CMK (cell line): ENCODE measurements at regions not wholly inside any gene's neighbourhood (a gene's known extent, or its start where the extent isn't known, plus 50 kb on each side); places are given as distances from the start of the nearest gene placed in this dataset.
"Not testable (repeated sequence)": the region's sequence is repeated elsewhere in the genome, so short reads cannot be mapped to it uniquely, and the experiment has no call there.

Source experiments
- DNase-seq: peaks from one replicate; pipeline ENCODE4 v3.0.0-alpha.2; 2010; ENCODE audit warnings: low read depth

- no peak for DNase-seq
These were observed 54.9 kb upstream of the ZNF678 start for GRCh38 chr1:227508431-227508830.

GRCh38 chr1:227506490-227507393 lies 56.6 kb upstream of the ZNF678 start:
- not testable (repeated sequence) for DNase-seq

DNA sequence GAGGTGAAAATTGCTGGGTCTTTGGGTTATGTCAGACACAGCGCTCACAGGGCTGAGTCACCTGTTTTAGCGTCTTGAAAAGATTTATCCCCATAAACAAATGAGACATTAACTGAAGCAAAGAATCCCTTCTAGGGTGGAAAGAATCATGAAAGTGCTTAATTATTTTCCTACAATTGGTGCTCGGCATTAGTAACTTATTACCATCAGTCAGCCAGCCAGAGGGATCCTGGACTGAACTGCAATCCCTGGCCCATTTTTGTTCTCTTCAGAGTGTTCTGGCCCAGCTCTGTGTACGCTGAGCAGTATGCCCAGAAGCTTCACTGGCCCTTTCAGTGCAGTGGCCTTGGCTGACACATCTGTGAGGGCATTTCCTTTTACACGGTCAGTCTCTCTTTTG lies 67.3 kb upstream of the ZNF678 start:
- not testable (repeated sequence) for DNase-seq

DNA sequence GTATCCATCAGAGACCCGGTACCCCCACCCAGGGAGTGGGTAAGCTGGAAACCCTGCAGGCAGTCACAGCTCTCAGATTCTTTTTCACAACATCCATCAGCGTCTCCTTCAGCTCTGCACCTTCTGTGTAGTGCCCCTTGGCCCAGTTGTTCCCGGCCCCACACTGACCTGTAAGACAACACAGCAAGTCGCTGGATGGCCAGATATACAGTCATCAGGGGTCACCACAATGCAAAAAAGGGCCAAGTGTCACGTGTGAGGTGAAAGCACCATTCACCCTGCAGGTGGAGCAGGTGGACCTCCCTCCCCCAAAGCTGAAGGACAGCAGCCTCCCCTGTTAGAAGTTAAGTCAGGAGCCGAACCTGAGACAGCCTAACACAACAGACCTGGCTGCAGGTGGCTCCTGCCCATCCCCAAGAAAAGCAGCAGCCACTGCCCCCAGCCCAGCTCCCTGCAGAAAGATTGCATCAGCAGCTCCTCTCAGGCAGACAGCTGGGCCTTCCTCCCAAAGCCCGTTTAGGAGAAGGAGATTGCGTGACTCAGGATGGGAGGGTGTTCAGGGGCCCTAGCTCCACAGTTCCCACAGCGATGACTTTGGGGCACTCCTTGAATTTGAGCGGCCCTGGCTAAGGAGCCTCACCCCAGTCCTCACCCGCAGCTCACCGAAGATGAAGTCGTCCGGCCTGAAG lies 69.3 kb upstream of the ZNF678 start:
- DNase-seq, result not testable (repeated sequence)

- DNase-seq, result no peak
These were observed 72.9 kb upstream of the ZNF678 start for GRCh38 chr1:227490478-227490877.

- no peak for DNase-seq
These were observed 73.4 kb upstream of the ZNF678 start for GRCh38 chr1:227490001-227490400.

DNA sequence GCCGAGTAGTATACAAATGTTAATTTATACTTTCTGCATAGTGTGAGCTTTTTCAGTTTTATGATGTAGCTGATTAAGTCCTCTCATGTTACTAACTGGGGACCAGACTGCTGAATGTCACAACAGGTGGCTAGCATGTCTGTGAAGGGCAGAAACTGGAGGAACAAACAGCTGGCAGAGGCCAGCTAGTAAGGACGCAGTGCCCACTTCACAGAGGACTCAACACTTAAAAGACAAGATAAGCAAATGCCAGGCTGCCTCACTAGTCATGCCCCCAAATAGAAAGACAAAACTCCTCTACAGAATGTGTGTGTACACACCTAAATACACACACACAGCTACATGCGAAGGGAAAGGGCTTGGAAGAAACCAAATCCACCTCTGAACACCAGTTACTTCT lies 73.8 kb upstream of the ZNF678 start:
- no peak for DNase-seq

- DNase-seq, result no peak
These were observed 75.8 kb upstream of the ZNF678 start for GRCh38 chr1:227487606-227488005.

DNA sequence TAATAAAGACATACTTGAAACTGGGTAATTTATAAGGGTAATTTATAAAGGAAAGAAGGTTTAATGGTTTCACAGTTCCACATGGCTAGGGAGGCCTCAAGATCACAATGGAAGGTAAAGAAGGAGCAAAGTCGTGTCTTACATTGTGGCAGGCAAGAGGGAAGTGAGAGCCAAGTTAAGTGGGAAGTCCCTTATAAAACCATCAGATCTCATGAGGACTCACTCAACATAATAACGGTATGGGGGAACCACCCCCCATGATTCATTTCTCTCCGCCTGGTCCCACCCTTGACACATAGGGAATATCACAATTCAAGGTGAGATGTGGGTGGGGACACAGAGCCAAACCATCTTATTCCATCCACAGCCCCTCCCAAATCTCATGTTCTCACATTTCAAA lies 76.8 kb upstream of the ZNF678 start:
- DNase-seq, result no peak

GRCh38 chr1:227482023-227482299 lies 81.4 kb upstream of the ZNF678 start:
- no peak for DNase-seq

- DNase-seq, result not testable (repeated sequence)
These were observed 89.3 kb upstream of the ZNF678 start for GRCh38 chr1:227474072-227474471.

GRCh38 chr1:227472772-227473171 lies 90.6 kb upstream of the ZNF678 start:
- DNase-seq, result no peak

- DNase-seq, result no peak
These were observed 92.7 kb upstream of the ZNF678 start for GRCh38 chr1:227470688-227471087.

DNA sequence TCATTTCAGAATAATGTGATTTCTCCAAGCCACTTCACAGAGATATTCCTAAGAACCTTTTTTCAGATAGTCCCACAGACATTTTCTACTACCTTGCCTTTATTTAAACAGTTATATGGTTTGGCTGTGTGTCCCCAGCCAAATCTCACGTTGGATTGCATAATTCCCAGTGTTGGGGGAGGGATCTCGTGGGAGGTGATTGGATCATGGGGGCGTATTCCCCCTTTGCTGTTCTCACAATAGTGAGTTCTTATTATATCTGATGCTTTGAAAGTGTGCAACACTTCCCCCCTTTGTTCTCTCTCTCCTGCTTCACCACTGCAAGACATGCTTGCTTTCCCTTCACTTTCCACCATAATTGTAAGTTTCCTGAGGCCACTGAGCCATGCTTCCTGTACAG lies 93.6 kb upstream of the ZNF678 start:
- DNase-seq, result no peak

DNA sequence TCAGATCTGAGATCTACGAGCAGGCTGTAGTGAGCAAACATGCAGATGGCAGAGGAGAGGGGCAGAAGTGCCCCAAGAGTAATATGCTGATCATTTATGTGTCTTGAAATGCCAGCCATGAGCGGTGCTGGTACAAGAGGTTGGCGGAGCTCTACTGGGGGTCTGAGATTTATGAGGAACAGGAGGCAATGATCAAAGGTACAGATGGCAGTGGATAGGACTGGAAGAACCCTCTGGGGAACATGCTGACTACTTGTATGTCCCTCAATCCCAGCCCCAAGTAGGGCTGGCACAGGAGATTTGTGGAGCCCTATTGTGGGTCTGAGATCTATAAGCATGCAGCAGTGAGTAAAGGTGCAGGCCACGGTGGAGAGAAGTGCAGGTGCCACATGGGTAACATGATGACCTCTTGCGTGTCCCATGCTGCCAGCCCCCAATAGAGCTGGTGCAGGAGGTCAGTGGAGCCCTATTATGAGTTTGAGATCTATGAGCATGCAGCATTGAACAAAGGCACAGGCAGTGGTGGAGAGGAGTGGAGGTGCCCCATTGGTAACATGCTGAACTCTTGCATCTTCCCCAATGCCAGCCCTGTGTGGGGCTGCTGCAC lies 97.2 kb upstream of the ZNF678 start:
- no peak for DNase-seq

GRCh38 chr1:227465256-227465655 lies 98.1 kb upstream of the ZNF678 start:
- no peak for DNase-seq

GRCh38 chr1:227459977-227460376 lies 103.4 kb upstream of the ZNF678 start:
- DNase-seq, result no peak

- no peak for DNase-seq
These were observed 104.0 kb upstream of the ZNF678 start for GRCh38 chr1:227459326-227459841.

DNA sequence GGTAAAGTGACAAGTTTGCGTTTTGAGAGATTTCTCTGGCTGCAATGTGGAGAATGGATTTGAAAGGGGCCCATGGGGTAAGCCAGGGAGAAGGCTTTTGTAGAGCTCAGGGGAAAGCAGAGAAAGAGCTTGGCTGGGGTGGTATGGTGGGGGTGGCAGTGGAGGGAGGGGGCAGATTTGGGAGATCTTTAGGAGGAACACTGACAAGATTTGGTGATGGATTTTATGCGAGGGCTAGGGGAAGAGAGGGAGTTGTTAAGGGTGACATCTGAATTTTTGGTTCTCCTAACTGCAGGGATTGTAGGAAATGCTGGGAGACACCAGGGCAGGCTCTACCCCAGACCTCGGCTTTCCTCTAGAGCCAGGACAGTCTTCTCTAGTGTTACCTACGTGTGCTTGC lies 108.7 kb upstream of the ZNF678 start:
- DNase-seq, result no peak

DNA sequence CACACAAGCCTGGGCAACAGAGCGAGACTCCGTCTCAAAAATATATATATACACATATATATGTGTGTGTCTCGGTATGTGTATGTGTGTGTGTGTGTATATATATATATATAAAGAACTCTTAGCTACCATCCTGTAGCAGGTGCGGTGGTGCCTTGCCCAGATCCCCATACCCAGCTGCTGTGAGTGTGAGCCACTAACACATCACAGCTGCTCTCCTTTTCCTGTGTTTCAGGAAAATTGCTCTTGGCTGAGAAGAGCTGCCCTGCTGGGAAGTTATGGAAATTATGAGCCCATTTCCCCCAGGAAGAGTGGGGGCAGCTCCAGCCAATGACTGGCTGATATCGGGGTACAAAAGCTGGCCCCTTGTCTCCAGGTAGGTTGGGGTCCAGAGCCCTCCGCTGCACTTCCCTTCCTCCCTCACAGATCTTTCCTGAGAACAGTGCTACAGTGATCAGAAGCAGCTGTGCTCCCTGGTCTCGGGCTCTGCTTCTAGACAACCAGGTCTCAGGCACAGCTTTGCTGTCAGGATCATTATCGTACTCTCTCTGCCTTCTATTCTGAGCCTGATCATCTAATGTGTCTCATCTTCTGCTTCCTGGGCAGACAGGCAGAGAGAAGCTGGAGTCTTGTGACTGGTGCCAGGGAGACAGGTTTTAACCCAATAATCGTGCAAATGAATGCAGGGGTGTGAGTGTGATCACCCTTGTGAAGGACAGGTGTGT lies 109.6 kb upstream of the ZNF678 start:
- no peak for DNase-seq

DNA sequence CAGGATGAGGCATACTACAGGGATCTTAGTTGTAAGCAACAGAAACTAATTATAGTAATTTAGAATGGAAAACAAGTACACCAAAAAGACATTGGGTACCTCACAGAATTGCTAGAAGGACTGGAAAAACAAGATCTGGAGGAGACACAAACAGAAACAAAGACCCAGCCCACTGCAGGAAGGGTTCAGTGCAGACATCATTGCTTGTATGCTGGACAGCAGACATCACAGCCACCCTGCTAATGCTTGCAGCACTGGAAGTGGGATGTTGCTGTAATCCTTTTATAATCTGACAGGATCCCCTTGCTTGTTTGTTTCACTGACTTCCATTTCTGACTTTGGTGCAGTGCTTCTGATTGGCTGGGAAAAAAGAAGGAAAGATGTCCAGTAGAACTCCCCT lies 111.4 kb upstream of the ZNF678 start:
- DNase-seq, result no peak

DNA sequence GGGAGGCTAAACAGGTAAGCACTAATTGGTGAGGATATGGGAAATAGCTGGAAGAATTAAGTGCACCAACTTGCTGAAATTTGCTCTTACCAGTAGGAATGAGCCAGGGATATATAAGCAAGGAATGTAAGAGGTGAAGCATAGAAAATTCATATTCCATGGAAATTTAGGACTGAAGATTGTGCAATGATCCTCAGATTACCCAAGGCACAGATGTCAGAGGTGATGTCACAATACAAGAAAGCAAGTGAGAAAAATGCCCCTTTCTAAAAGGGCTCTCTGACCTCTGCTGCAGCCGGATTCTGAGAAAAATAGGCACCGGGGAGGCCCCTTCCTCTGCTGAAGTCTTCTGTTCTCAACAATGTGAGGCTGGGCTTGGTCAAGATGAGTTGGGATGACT lies 112.3 kb upstream of the ZNF678 start:
- DNase-seq, result no peak
